ENCODE measurements at regions not wholly inside any gene's neighbourhood (a gene's known extent, or its start where the extent isn't known, plus 50 kb on each side); places are given as distances from the start of the nearest gene placed in this dataset.

- TF ChIP-seq POLR2A (IDR thresholded peaks at IDR 0.05), result no peak
- TF ChIP-seq CTCF (IDR thresholded peaks at IDR 0.05), result no peak
- no peak for TF ChIP-seq POLR2AphosphoS5 (IDR thresholded peaks at IDR 0.05)
- TF ChIP-seq EP300 (IDR thresholded peaks at IDR 0.05), result no peak
Measured at GRCh38 chr10:26627324-26627723, 70.2 kb upstream of the PDSS1 start.
